NT2/D1 (cell line): ENCODE measurements at regions not wholly inside any gene's neighbourhood (a gene's known extent, or its start where the extent isn't known, plus 50 kb on each side); places are given as distances from the start of the nearest gene placed in this dataset.
"Not testable (repeated sequence)": the region's sequence is repeated elsewhere in the genome, so short reads cannot be mapped to it uniquely, and the experiment has no call there.

Experiments used
- DNase-seq: peaks from one replicate; pipeline ENCODE4 v3.0.0-alpha.2; 2011; ENCODE audit warnings: low read depth, low spot score
- H3K27me3 ChIP-seq: 2 replicates; pipeline ENCODE4 v1.6.0; 2011; ENCODE audit warnings: mild to moderate bottlenecking; ENCODE audit not compliant: insufficient read length, insufficient read depth
- H3K36me3 ChIP-seq: 2 replicates; pipeline ENCODE4 v1.6.1; 2011; ENCODE audit warnings: mild to moderate bottlenecking, low read length, mixed read lengths; ENCODE audit not compliant: insufficient read depth, insufficient read length
- H3K4me1 ChIP-seq: 2 replicates; pipeline ENCODE4 v1.5.1; 2011; ENCODE audit not compliant: insufficient read depth, insufficient read length
- H3K4me3 ChIP-seq: 2 replicates; pipeline ENCODE4 v1.5.1; 2011; ENCODE audit warnings: low read depth; ENCODE audit not compliant: insufficient read length
- H3K9ac ChIP-seq: 2 replicates; pipeline ENCODE4 v1.6.0; 2011; ENCODE audit warnings: low read depth; ENCODE audit not compliant: insufficient read length
- H3K9me3 ChIP-seq: 2 replicates; pipeline ENCODE4 v1.5.1; 2011; ENCODE audit warnings: mild to moderate bottlenecking, low read length; ENCODE audit not compliant: insufficient read depth
- SUZ12 ChIP-seq: IDR thresholded peaks from 2 replicates; pipeline ENCODE4 v1.6.1; 2011; ENCODE audit not compliant: insufficient read length, insufficient read depth; ENCODE audit errors: extremely low read depth
- YY1 ChIP-seq: IDR thresholded peaks from 2 replicates; pipeline ENCODE4 v1.6.1; 2011; ENCODE audit not compliant: insufficient read length, insufficient read depth
- ZNF274 ChIP-seq: IDR thresholded peaks from 2 replicates; pipeline ENCODE4 v1.6.1; 2011; ENCODE audit warnings: mild to moderate bottlenecking, low read depth, low read length

GRCh38 chr18:52150050-52150449, 189.9 kb upstream of the DCC start:
- DNase-seq: no peak
- no peaks in the 10 kb centered on the region for H3K4me1 ChIP-seq
- H3K9me3 ChIP-seq: no peaks in the 10 kb centered on the region
- H3K27me3 ChIP-seq: no peaks in the 10 kb centered on the region
- no peak for TF ChIP-seq ZNF274
- no peak for TF ChIP-seq YY1
- TF ChIP-seq SUZ12: no peak
- no peak overlapping the region for H3K9ac ChIP-seq
- no peaks in the 10 kb centered on the region for H3K36me3 ChIP-seq
- no peak overlapping the region for H3K4me3 ChIP-seq

GRCh38 chr18:52152036-52152435, 188.0 kb upstream of the DCC start:
- H3K36me3 ChIP-seq: no peaks in the 10 kb centered on the region
- TF ChIP-seq ZNF274: no peak
- TF ChIP-seq SUZ12: no peak
- TF ChIP-seq YY1: no peak
- no peak overlapping the region for H3K9ac ChIP-seq
- H3K27me3 ChIP-seq: no peaks in the 10 kb centered on the region
- H3K4me1 ChIP-seq: no peaks in the 10 kb centered on the region
- H3K4me3 ChIP-seq: no peak overlapping the region
- no peak for DNase-seq
- no peaks in the 10 kb centered on the region for H3K9me3 ChIP-seq

GRCh38 chr18:52156166-52156565, 183.8 kb upstream of the DCC start:
- H3K4me3 ChIP-seq: no peak overlapping the region
- TF ChIP-seq YY1 (no peak), SUZ12 (no peak), ZNF274 (no peak)
- H3K27me3 ChIP-seq: no peaks in the 10 kb centered on the region
- no peaks in the 10 kb centered on the region for H3K4me1 ChIP-seq
- DNase-seq: no peak
- H3K9ac ChIP-seq: no peak overlapping the region
- no peaks in the 10 kb centered on the region for H3K36me3 ChIP-seq
- no peaks in the 10 kb centered on the region for H3K9me3 ChIP-seq

DNA sequence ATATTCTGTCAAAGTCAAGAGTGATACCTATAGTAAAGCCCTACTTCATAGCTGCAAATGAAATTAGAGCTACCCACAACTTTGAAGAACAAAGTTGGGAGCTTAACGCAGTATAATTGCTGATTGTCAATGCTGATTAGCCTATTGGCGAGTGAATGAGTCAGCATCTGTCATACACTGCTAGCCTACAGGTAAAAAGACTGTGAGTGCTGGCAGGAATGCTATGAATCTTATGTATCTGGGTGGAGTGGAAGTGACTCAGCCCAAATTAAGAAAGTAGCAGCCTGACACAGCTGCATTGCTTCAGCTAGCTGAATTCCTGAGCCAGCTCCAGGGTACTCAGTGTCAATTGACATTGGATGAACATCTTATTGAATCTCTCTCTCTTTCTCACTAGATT, 179.4 kb upstream of the DCC start:
- H3K9me3 ChIP-seq: peaks cover 24% of the 10 kb centered on the region
- no peaks in the 10 kb centered on the region for H3K4me1 ChIP-seq
- no peak for TF ChIP-seq YY1
- TF ChIP-seq ZNF274: no peak
- no peak for TF ChIP-seq SUZ12
- no peaks in the 10 kb centered on the region for H3K27me3 ChIP-seq
- no peaks in the 10 kb centered on the region for H3K36me3 ChIP-seq
- no peak overlapping the region for H3K4me3 ChIP-seq
- peak; percentile 50 for DNase-seq
- no peak overlapping the region for H3K9ac ChIP-seq

DNA sequence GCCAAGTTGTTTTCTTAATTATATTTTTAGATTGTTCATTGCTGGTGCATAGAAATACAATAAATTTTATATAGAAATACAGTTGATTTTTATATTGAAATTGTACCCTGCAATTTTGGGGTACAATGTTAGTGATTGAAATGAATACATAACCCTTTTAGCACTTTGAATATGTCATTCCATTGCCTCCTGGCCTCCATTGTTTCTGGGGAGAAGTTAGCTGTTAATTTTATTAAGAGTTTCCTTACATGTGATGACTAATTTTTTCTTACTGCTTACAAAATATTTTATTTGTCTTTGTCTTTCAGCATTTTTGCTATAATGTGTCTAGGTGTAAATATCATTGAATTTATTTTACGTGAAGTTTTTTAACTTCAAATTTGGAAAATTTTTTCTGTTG, 176.5 kb upstream of the DCC start:
- peaks cover 24% of the 10 kb centered on the region for H3K9me3 ChIP-seq
- no peak overlapping the region for H3K4me3 ChIP-seq
- H3K27me3 ChIP-seq: no peaks in the 10 kb centered on the region
- no peak for TF ChIP-seq SUZ12
- no peak for TF ChIP-seq ZNF274
- TF ChIP-seq YY1: no peak
- no peaks in the 10 kb centered on the region for H3K4me1 ChIP-seq
- H3K36me3 ChIP-seq: no peaks in the 10 kb centered on the region
- no peak overlapping the region for H3K9ac ChIP-seq
- no peak for DNase-seq

- H3K9me3 ChIP-seq: peaks cover 11% of the 10 kb centered on the region
- not testable (repeated sequence) for H3K4me1 ChIP-seq, H3K36me3 ChIP-seq, H3K27me3 ChIP-seq, DNase-seq, H3K4me3 ChIP-seq, H3K9ac ChIP-seq
Observed at GRCh38 chr18:52168131-52168530, 171.9 kb upstream of the DCC start.

GRCh38 chr18:52174220-52174619, 165.8 kb upstream of the DCC start:
- TF ChIP-seq ZNF274 (no peak), SUZ12 (no peak), YY1 (no peak)
- no peak overlapping the region for H3K9ac ChIP-seq
- no peak overlapping the region for H3K4me3 ChIP-seq
- no peaks in the 10 kb centered on the region for H3K9me3 ChIP-seq
- no peaks in the 10 kb centered on the region for H3K36me3 ChIP-seq
- H3K27me3 ChIP-seq: no peaks in the 10 kb centered on the region
- no peak for DNase-seq
- H3K4me1 ChIP-seq: no peaks in the 10 kb centered on the region

- Histone ChIP-seq H3K36me3 (no peaks in the 10 kb centered on the region), H3K27me3 (no peaks in the 10 kb centered on the region), H3K4me3 (no peak overlapping the region), H3K4me1 (no peaks in the 10 kb centered on the region), H3K9ac (no peak overlapping the region), H3K9me3 (no peaks in the 10 kb centered on the region)
- no peak for DNase-seq
- TF ChIP-seq ZNF274 (no peak), SUZ12 (no peak), YY1 (no peak)
Observed at GRCh38 chr18:52175406-52175805, 164.6 kb upstream of the DCC start.
